MM.1S (cell line): ENCODE measurements at regions not wholly inside any gene's neighbourhood (a gene's known extent, or its start where the extent isn't known, plus 50 kb on each side); places are given as distances from the start of the nearest gene placed in this dataset.

Experiments used
- DNase-seq: peaks from one replicate; pipeline ENCODE4 v3.0.0-alpha.2; 2015
- H2AFZ ChIP-seq: fragments of 300-600 bp; sonication (generic); 2 replicates; pipeline ENCODE4 v1.6.0; 2016; ENCODE audit warnings: antibody characterized with exemption, low read length
- H3F3A ChIP-seq: fragments of 300-600 bp; sonication (generic); 2 replicates; pipeline ENCODE4 v1.6.1; 2016; ENCODE audit warnings: mild to moderate bottlenecking, antibody characterized with exemption, low read length, moderate library complexity, mixed read lengths; ENCODE audit not compliant: insufficient read depth
- H3K27ac ChIP-seq: fragments of 300-600 bp; sonication (generic); 2 replicates; pipeline ENCODE4 v1.5.1; 2016; ENCODE audit warnings: mild to moderate bottlenecking, low read length
- H3K27me3 ChIP-seq: fragments of 300-600 bp; sonication (generic); replicated peaks from 2 replicates; pipeline ENCODE4 v1.6.0; 2016; ENCODE audit warnings: low read length; ENCODE audit not compliant: insufficient read depth
- H3K36me3 ChIP-seq: fragments of 300-600 bp; sonication (generic); replicated peaks from 2 replicates; pipeline ENCODE4 v1.6.1; 2016; ENCODE audit warnings: mild to moderate bottlenecking, low read length, mixed read lengths; ENCODE audit not compliant: insufficient read depth
- H3K4me1 ChIP-seq: fragments of 300-600 bp; sonication (generic); 2 replicates; pipeline ENCODE4 v1.6.1; 2016; ENCODE audit warnings: low read length, mixed read lengths
- H3K4me2 ChIP-seq: fragments of 300-600 bp; sonication (generic); 2 replicates; pipeline ENCODE4 v1.6.0; 2016; ENCODE audit warnings: low read depth, low read length
- H3K4me3 ChIP-seq: fragments of 300-600 bp; sonication (generic); 2 replicates; pipeline ENCODE4 v1.5.1; 2016; ENCODE audit warnings: low read length, mixed read lengths
- H3K79me2 ChIP-seq: fragments of 300-600 bp; sonication (generic); 2 replicates; pipeline ENCODE4 v1.6.1; 2016; ENCODE audit warnings: mixed run types, low read length, mixed read lengths
- H3K9ac ChIP-seq: fragments of 300-600 bp; sonication (generic); 2 replicates; pipeline ENCODE4 v1.6.1; 2016; ENCODE audit warnings: low read length, mixed read lengths
- H3K9me2 ChIP-seq: fragments of 300-600 bp; sonication (generic); replicated peaks from 2 replicates; pipeline ENCODE4 v1.6.1; 2016; ENCODE audit warnings: mild to moderate bottlenecking, low read length, mixed read lengths; ENCODE audit not compliant: insufficient read depth
- H3K9me3 ChIP-seq: fragments of 300-600 bp; sonication (generic); replicated peaks from 2 replicates; pipeline ENCODE4 v1.6.1; 2016; ENCODE audit warnings: mild to moderate bottlenecking, low read length, mixed read lengths; ENCODE audit not compliant: insufficient read depth
- H4K20me1 ChIP-seq: fragments of 300-600 bp; sonication (generic); 2 replicates; pipeline ENCODE4 v1.6.1; 2016; ENCODE audit warnings: mild to moderate bottlenecking, low read length, moderate library complexity, mixed read lengths; ENCODE audit not compliant: insufficient read depth
- EZH2 ChIP-seq: fragments of 300-600 bp; sonication (generic); optimal IDR thresholded peaks from 2 replicates; pipeline ENCODE3; 2017; ENCODE audit warnings: low read depth, mild to moderate bottlenecking, antibody characterized with exemption, low read length, mixed read lengths
- EZH2phosphoT487 ChIP-seq: fragments of 300-600 bp; sonication (generic); IDR thresholded peaks from 2 replicates; pipeline ENCODE4 v1.6.1; 2018; ENCODE audit warnings: antibody characterized with exemption, low read length
- TF ChIP-seq, protein P1 (sequence below): fragments of 300-600 bp; sonication (generic); IDR thresholded peaks from 2 replicates; pipeline ENCODE4 v1.5.1; 2016; ENCODE audit warnings: antibody characterized with exemption, low read length, mixed read lengths

DNA sequence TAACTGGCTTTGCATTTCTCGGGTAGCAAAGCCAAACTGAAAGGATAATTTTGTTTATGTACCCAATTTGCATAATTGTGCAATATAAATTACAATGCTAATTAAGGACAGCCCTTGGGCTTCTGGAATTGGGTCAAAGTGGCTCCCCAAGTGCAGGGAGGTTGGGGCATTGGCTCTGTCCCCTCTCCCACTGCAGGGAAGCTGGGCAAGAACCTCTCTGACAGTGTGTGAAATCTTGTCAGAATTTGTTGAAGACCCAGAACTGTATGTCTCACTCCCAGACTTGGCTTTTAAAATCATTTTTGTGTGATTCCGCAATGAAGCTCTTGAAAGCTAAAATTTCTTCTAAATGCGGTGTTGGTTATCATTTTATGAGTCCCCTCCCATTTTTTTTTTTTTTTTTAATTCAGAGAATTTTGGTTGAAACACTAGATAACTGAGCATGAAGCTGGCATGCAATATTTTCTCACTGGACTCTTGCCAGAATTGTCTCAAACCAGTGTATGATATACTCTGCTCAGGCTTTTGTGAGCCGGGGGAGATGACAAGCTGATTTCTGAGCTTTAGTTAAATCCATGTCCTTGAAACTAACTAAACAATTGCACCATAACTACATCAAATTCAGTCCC, 878.9 kb upstream of the CXADR start:
- Histone ChIP-seq H3K36me3 (no peaks in the 10 kb centered on the region), H3F3A (no peaks in the 10 kb centered on the region), H3K9ac (no peak overlapping the region), H2AFZ (no peak overlapping the region), H4K20me1 (no peaks in the 10 kb centered on the region), H3K27ac (no peak overlapping the region), H3K9me3 (no peaks in the 10 kb centered on the region), H3K4me2 (no peak overlapping the region), H3K4me3 (no peak overlapping the region), H3K4me1 (no peaks in the 10 kb centered on the region), H3K27me3 (no peaks in the 10 kb centered on the region), H3K79me2 (no peaks in the 10 kb centered on the region), H3K9me2 (no peaks in the 10 kb centered on the region)
- TF ChIP-seq EZH2 (no peak), EZH2phosphoT487 (no peak)
- TF ChIP-seq, protein P1, sequence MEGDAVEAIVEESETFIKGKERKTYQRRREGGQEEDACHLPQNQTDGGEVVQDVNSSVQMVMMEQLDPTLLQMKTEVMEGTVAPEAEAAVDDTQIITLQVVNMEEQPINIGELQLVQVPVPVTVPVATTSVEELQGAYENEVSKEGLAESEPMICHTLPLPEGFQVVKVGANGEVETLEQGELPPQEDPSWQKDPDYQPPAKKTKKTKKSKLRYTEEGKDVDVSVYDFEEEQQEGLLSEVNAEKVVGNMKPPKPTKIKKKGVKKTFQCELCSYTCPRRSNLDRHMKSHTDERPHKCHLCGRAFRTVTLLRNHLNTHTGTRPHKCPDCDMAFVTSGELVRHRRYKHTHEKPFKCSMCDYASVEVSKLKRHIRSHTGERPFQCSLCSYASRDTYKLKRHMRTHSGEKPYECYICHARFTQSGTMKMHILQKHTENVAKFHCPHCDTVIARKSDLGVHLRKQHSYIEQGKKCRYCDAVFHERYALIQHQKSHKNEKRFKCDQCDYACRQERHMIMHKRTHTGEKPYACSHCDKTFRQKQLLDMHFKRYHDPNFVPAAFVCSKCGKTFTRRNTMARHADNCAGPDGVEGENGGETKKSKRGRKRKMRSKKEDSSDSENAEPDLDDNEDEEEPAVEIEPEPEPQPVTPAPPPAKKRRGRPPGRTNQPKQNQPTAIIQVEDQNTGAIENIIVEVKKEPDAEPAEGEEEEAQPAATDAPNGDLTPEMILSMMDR = no peak
- DNase-seq = no peak

DNA sequence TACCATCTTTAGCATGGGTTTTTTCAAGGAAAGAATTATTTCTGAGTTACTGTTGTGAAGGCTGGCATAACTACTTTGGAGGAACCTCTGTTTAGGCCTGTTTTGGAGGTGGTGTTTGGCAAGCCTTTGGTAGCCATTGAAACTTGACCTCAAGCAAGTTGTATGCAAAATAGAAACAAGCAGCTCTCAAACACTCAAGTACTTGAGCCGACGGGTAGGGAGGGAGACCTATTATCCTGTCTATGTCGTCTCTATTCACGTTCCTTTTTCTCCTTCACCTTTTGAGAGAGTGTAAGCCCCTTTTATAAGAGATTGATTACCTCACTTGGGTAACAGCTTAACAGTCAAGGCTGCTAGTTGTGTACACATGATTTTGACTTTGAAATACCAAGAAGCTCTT, 878.3 kb upstream of the CXADR start:
- Histone ChIP-seq H3K9ac (no peak overlapping the region), H3K4me2 (no peak overlapping the region), H3K36me3 (no peaks in the 10 kb centered on the region), H3K27me3 (no peaks in the 10 kb centered on the region), H3K9me3 (no peaks in the 10 kb centered on the region), H3K4me3 (no peak overlapping the region), H3K79me2 (no peaks in the 10 kb centered on the region), H3F3A (no peaks in the 10 kb centered on the region), H2AFZ (no peak overlapping the region), H3K27ac (no peak overlapping the region), H4K20me1 (no peaks in the 10 kb centered on the region), H3K4me1 (no peaks in the 10 kb centered on the region), H3K9me2 (no peaks in the 10 kb centered on the region)
- TF ChIP-seq, protein P1 = no peak
- no peak for TF ChIP-seq EZH2
- no peak for TF ChIP-seq EZH2phosphoT487
- DNase-seq = no peak

DNA sequence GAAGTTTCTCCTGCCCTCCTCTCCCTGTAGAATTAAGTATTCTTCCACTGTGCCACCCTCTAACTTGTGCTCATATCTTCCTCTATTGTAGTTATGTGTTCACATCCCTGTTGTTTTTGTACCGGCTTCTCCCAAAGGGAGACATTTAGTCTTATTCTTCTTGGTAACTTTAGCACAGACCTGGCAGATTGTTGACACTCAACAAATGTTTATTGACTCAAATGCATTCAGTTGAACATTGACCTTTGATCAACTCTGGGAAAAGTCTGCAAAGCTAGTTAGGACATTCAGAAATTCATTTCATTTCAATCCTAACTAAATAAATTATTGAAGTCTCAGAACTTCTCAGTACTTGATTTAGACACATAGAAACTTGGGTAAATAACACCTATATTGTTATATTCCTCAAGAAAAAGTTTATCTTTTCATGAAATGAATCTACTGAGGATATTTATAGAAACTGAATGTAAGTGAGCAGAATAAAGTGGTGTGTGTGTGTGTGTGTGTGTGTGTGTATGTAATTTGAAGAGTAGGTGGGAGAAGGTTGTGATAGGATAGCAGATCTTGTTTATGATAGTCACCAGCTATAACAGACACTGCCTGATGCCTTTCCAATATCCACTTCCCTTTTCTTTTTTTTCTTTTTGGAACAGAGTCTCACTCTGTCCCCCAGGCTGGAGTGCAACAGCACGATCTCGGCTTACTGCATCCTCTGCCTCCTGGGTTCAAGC, 872.4 kb upstream of the CXADR start:
- Histone ChIP-seq H3F3A (no peaks in the 10 kb centered on the region), H2AFZ (no peak overlapping the region), H3K4me3 (no peak overlapping the region), H3K27me3 (no peaks in the 10 kb centered on the region), H3K27ac (no peak overlapping the region), H3K9me2 (no peaks in the 10 kb centered on the region), H3K9ac (no peak overlapping the region), H4K20me1 (no peaks in the 10 kb centered on the region), H3K9me3 (no peaks in the 10 kb centered on the region), H3K4me1 (no peaks in the 10 kb centered on the region), H3K4me2 (no peak overlapping the region), H3K36me3 (no peaks in the 10 kb centered on the region), H3K79me2 (no peaks in the 10 kb centered on the region)
- TF ChIP-seq EZH2 (no peak), EZH2phosphoT487 (no peak)
- TF ChIP-seq, protein P1 = no peak
- no peak for DNase-seq
